Esophagus muscularis mucosa (tissue), 4 donors: ENCODE measurements at regions not wholly inside any gene's neighbourhood (a gene's known extent, or its start where the extent isn't known, plus 50 kb on each side); places are given as distances from the start of the nearest gene placed in this dataset.

Experiments
- DNase-seq: peaks from one replicate; pipeline ENCODE4 v3.0.0-alpha.2; 2017; ENCODE audit errors: extremely low spot score
- H3K27ac ChIP-seq, 4 donors: fragments of 200-600 bp; sonication (generic); replicated peaks in 1 of 4; 1 replicate in 3 of 4; 2 replicates in 1 of 4; pipeline ENCODE4 v1.5.1; 2016 to 2019; ENCODE audit warnings: mild to moderate bottlenecking in 1 of 4
- H3K27me3 ChIP-seq, 4 donors: fragments of 200-600 bp; sonication (generic); one replicate each; pipeline versions ENCODE4 v1.5.1 to v1.6.0; 2016 to 2019
- H3K36me3 ChIP-seq, 4 donors: fragments of 200-600 bp; sonication (generic); one replicate each; pipeline ENCODE4 v1.5.1; 2016 to 2019
- H3K4me1 ChIP-seq, 4 donors: fragments of 200-600 bp; sonication (generic); one replicate each; pipeline ENCODE4 v1.5.1; 2016 to 2019
- H3K4me3 ChIP-seq, 4 donors: fragments of 200-600 bp; sonication (generic); 1 replicate in 2 of 4; 2 replicates in 2 of 4; pipeline ENCODE4 v1.5.1; 2016 to 2019; ENCODE audit warnings: mild to moderate bottlenecking in 4 of 4, moderate library complexity in 1 of 4
- H3K9me3 ChIP-seq, 4 donors: fragments of 200-600 bp; sonication (generic); 1 replicate in 3 of 4; 2 replicates in 1 of 4; pipeline ENCODE4 v1.5.1; 2016 to 2019
- EP300 ChIP-seq: sonication (generic); formaldehyde crosslinking; IDR thresholded peaks from one replicate; pipeline ENCODE4 v1.6.1; 2017; ENCODE audit warnings: antibody characterized with exemption
- POLR2A ChIP-seq: fragments of 450-650 bp; IDR thresholded peaks from one replicate; pipeline ENCODE4 v1.6.1; 2017; ENCODE audit warnings: antibody characterized with exemption, moderate library complexity, mild to moderate bottlenecking, low read depth
- POLR2AphosphoS5 ChIP-seq, 2 donors: sonication (generic); formaldehyde crosslinking; IDR thresholded peaks; one replicate each; pipeline ENCODE4 v1.6.1; 2017; ENCODE audit warnings: antibody characterized with exemption in 2 of 2
- WGBS: methylation state at CpG from one replicate; pipeline ENCODE4 v1.1.5; 2018; 5-methylcytosine and 5-hydroxymethylcytosine counted together
- intact Hi-C: fragments of 100-400 bp; cut with DNase I; formaldehyde crosslinking; loops from one replicate; pipeline ENCODE4 v1.15.1; 2023
- TF ChIP-seq, protein P1 (sequence below), 3 experiments: fragments of 200-600 bp in 2 of 3; fragments of 450-650 bp in 1 of 3; sonication (generic) in 2 of 3; IDR thresholded peaks; one replicate each; pipeline ENCODE4 v1.5.1; 2017 to 2019; ENCODE audit warnings: antibody characterized with exemption in 3 of 3, mild to moderate bottlenecking in 2 of 3, moderate library complexity in 1 of 3

DNA sequence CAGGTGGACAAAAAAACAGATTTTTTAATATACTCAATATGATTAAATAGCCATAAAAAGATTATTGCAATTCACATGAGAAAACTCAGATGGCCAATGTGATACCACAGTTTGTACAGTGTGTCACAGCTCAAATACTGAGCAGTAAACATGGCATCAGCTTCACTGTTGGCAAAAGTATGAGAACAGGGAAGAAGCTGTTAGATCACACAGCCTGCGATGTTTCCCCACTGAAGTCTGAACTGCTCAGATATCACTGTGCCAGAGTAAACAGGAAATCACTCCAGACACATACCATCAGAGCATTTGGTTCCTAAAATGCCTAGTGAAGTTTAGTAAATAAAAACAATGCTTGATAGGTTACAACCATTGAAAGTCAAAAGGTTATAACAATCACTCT is 347.8 kb downstream of the ETV1 start:
- H3K27me3 ChIP-seq = no peaks in the 10 kb centered on the region
- no peaks in the 10 kb centered on the region for H3K4me1 ChIP-seq
- DNase-seq = no peak
- no peaks in the 10 kb centered on the region for H3K9me3 ChIP-seq
- WGBS = 29% methylated on average over 1 of the region's 1 CpG
- TF ChIP-seq EP300 (no peak), POLR2AphosphoS5 (IDR thresholded peaks at IDR 0.05) (no peak), POLR2A (no peak)
- TF ChIP-seq, protein P1, sequence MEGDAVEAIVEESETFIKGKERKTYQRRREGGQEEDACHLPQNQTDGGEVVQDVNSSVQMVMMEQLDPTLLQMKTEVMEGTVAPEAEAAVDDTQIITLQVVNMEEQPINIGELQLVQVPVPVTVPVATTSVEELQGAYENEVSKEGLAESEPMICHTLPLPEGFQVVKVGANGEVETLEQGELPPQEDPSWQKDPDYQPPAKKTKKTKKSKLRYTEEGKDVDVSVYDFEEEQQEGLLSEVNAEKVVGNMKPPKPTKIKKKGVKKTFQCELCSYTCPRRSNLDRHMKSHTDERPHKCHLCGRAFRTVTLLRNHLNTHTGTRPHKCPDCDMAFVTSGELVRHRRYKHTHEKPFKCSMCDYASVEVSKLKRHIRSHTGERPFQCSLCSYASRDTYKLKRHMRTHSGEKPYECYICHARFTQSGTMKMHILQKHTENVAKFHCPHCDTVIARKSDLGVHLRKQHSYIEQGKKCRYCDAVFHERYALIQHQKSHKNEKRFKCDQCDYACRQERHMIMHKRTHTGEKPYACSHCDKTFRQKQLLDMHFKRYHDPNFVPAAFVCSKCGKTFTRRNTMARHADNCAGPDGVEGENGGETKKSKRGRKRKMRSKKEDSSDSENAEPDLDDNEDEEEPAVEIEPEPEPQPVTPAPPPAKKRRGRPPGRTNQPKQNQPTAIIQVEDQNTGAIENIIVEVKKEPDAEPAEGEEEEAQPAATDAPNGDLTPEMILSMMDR (IDR thresholded peaks at IDR 0.05) = no peak
- H3K27ac ChIP-seq = no peak overlapping the region
- no peak overlapping the region for H3K4me3 ChIP-seq
- H3K36me3 ChIP-seq = no peaks in the 10 kb centered on the region
- intact Hi-C loops = no loop called here

GRCh38 chr7:13651167-13651566 is 338.3 kb downstream of the ETV1 start:
- Histone ChIP-seq H3K27me3 (no peaks in the 10 kb centered on the region), H3K9me3 (no peaks in the 10 kb centered on the region), H3K4me3 (no peak overlapping the region), H3K36me3 (no peaks in the 10 kb centered on the region), H3K4me1 (no peaks in the 10 kb centered on the region), H3K27ac (no peak overlapping the region)
- 94% methylated on average over 1 of the region's 1 CpG for WGBS
- intact Hi-C loops = no loop called here
- TF ChIP-seq, protein P1 (IDR thresholded peaks at IDR 0.05) = no peak
- TF ChIP-seq EP300 = no peak
- TF ChIP-seq POLR2A = no peak
- no peak for TF ChIP-seq POLR2AphosphoS5 (IDR thresholded peaks at IDR 0.05)
- DNase-seq = no peak

DNA sequence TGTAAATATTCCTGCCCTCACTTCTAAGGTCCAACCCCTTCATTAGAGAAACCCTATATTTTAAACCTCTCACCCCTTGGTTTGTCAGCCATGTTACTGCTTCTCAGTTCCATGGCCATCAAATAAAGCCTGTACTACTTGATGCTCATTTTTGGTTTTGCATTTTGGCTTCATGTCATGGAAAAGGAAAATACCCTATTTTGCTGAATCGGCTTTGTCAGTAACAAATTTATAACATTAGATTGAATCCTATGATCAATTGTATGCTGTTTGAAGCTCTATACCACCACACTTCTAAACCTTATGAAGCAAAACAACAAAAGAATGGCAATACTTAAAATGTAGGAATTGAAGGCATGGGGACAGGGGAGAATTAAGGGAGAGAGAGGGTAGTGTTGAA is 333.1 kb downstream of the ETV1 start:
- Histone ChIP-seq H3K4me1 (no peaks in the 10 kb centered on the region), H3K4me3 (no peak overlapping the region), H3K27me3 (no peaks in the 10 kb centered on the region), H3K36me3 (no peaks in the 10 kb centered on the region), H3K27ac (no peak overlapping the region), H3K9me3 (peaks cover 0 to 3% (median 0%) of the 10 kb centered on the region in 4 donors)
- 50% methylated on average over 1 of the region's 1 CpG for WGBS
- TF ChIP-seq EP300 (no peak), POLR2A (no peak)
- TF ChIP-seq, protein P1 (IDR thresholded peaks at IDR 0.05) = no peak
- intact Hi-C loops = no loop called here
- DNase-seq = no peak

DNA sequence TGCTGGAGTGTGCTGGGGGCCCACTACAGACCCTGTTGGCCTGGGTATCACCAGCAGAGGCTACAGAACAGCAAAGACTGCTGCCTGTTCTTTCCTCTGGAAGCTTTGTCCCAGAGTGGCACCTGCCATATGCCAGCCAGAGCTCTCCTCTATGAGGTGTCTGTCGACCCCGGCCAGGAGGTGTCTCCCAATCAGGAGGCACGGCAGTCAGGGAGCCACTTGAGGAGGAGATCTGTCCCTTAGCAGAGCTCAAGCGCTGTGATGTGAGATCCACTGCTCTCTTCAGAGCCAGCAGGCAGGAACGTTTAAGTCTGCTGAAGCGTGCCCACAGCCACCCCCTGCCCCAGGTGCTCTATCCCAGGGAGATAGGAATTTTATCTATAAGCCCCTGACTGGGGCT is 316.2 kb downstream of the ETV1 start:
- Histone ChIP-seq H3K27me3 (no peaks in the 10 kb centered on the region), H3K36me3 (no peaks in the 10 kb centered on the region), H3K27ac (no peak overlapping the region), H3K4me1 (no peaks in the 10 kb centered on the region), H3K4me3 (no peak overlapping the region), H3K9me3 (peaks cover 0 to 14% (median 3%) of the 10 kb centered on the region in 4 donors)
- 93% methylated on average over 2 of the region's 6 CpGs for WGBS
- no peak for DNase-seq
- intact Hi-C loops = no loop called here
- no peak for TF ChIP-seq EP300
- no peak for TF ChIP-seq POLR2AphosphoS5 (IDR thresholded peaks at IDR 0.05)
- no peak for TF ChIP-seq POLR2A
- TF ChIP-seq, protein P1 (IDR thresholded peaks at IDR 0.05) = no peak

- no peak overlapping the region for H3K4me3 ChIP-seq
- WGBS = 83% methylated on average over 1 of the region's 1 CpG
These were observed 306.8 kb downstream of the ETV1 start for GRCh38 chr7:13682626-13683025.

More at GRCh38 chr7:13682626-13683025, 306.8 kb downstream of the ETV1 start:
- Histone ChIP-seq H3K36me3 (no peaks in the 10 kb centered on the region), H3K9me3 (no peaks in the 10 kb centered on the region), H3K27ac (no peak overlapping the region), H3K27me3 (no peaks in the 10 kb centered on the region), H3K4me1 (no peaks in the 10 kb centered on the region)
- intact Hi-C loops = no loop called here
- DNase-seq = no peak
- no peak for TF ChIP-seq POLR2A
- TF ChIP-seq EP300 = no peak
- no peak for TF ChIP-seq POLR2AphosphoS5 (IDR thresholded peaks at IDR 0.05)
- TF ChIP-seq, protein P1 (IDR thresholded peaks at IDR 0.05) = no peak
